ENCODE measurements at regions not wholly inside any gene's neighbourhood (a gene's known extent, or its start where the extent isn't known, plus 50 kb on each side); places are given as distances from the start of the nearest gene placed in this dataset.

DNA sequence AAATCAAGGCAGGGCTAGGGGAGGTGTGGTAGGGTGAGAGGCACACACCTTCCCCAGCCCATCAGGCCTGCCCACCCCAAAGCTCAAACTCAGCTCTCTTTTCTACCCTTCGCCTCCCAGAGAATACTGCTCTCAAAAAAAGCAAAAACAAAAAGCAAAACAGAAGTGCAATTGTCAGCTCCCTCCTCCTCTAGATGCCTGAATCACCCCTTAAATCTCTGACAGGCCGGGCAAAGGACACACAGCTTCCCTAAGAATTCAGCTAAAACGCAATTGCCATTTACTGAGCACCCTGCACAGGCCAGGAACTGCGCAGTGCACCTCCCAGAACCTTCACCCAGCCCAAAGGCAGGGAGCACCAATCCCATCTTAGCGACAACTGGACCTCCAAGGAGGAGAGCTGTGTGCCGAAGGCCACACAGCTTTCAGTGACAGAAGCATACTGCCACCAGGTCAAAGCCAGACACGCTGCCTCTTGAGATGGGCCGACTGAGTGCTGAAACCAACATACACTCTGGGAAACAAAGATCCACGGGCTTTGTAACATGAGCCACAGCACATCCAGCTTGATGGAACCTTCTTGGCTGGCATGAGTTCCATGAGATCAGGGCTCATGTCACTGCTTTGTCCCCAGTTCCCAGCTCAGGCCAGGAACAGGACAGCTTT, 53.4 kb upstream of the STXBP1 start:
- TF ChIP-seq, protein P1, sequence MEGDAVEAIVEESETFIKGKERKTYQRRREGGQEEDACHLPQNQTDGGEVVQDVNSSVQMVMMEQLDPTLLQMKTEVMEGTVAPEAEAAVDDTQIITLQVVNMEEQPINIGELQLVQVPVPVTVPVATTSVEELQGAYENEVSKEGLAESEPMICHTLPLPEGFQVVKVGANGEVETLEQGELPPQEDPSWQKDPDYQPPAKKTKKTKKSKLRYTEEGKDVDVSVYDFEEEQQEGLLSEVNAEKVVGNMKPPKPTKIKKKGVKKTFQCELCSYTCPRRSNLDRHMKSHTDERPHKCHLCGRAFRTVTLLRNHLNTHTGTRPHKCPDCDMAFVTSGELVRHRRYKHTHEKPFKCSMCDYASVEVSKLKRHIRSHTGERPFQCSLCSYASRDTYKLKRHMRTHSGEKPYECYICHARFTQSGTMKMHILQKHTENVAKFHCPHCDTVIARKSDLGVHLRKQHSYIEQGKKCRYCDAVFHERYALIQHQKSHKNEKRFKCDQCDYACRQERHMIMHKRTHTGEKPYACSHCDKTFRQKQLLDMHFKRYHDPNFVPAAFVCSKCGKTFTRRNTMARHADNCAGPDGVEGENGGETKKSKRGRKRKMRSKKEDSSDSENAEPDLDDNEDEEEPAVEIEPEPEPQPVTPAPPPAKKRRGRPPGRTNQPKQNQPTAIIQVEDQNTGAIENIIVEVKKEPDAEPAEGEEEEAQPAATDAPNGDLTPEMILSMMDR (IDR thresholded peaks at IDR 0.05; ENCODE audit: extremely low read depth in 1 of 2, insufficient read depth in 1 of 2, low read depth in 1 of 2, low read length in 2 of 2), result no peak
- TF ChIP-seq POLR2A (IDR thresholded peaks at IDR 0.05; ENCODE audit: low read depth, low read length), result no peak

Measured in endothelial cell of umbilical vein (primary cell).